ENCODE measurements at regions not wholly inside any gene's neighbourhood (a gene's known extent, or its start where the extent isn't known, plus 50 kb on each side); places are given as distances from the start of the nearest gene placed in this dataset.

DNA sequence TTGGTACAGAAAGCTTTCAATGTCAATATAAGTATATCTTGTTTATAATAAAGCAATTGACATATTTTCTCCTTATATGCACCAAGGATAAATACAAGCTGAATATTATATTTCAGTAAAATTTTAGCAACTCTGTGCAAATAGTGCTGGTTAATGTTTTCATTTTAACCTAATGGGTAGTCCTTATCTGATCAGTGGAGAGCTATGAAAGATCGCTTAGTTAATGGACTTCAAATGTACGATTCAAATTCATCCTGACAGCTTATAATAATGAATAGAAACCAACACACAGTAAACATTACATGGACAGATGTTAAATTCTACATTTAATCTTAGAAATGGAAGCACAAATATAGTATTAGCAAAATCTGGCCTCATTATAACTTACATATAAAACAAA is 1495.2 kb upstream of the C9orf72 start:
- TF ChIP-seq, protein P1, sequence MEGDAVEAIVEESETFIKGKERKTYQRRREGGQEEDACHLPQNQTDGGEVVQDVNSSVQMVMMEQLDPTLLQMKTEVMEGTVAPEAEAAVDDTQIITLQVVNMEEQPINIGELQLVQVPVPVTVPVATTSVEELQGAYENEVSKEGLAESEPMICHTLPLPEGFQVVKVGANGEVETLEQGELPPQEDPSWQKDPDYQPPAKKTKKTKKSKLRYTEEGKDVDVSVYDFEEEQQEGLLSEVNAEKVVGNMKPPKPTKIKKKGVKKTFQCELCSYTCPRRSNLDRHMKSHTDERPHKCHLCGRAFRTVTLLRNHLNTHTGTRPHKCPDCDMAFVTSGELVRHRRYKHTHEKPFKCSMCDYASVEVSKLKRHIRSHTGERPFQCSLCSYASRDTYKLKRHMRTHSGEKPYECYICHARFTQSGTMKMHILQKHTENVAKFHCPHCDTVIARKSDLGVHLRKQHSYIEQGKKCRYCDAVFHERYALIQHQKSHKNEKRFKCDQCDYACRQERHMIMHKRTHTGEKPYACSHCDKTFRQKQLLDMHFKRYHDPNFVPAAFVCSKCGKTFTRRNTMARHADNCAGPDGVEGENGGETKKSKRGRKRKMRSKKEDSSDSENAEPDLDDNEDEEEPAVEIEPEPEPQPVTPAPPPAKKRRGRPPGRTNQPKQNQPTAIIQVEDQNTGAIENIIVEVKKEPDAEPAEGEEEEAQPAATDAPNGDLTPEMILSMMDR (IDR thresholded peaks at IDR 0.05), result no peak
- TF ChIP-seq POLR2A (IDR thresholded peaks at IDR 0.05), result no peak

Measured in right lobe of liver (tissue), 4 donors.